Dendritic cell treated with granulocyte-macrophage colony-stimulating factor and Interleukin-4, amounts not matched to agents 40 ng/mL and 50 ng/mL, for 4 days (primary cell): ENCODE measurements at regions not wholly inside any gene's neighbourhood (a gene's known extent, or its start where the extent isn't known, plus 50 kb on each side); places are given as distances from the start of the nearest gene placed in this dataset.

Experiments used
- H3K27ac Mint-ChIP-seq: one replicate; pipeline ENCODE4 v1.8.0; 2022; ENCODE audit warnings: mild to moderate bottlenecking, mixed read lengths
- H3K27me3 Mint-ChIP-seq: one replicate; pipeline ENCODE4 v1.8.0; 2022; ENCODE audit warnings: mild to moderate bottlenecking, mixed read lengths
- H3K36me3 Mint-ChIP-seq: one replicate; pipeline ENCODE4 v1.8.0; 2022; ENCODE audit warnings: low read depth, mixed read lengths
- H3K4me1 Mint-ChIP-seq: one replicate; pipeline ENCODE4 v1.8.0; 2022; ENCODE audit warnings: low read depth, mixed read lengths
- H3K4me3 Mint-ChIP-seq: one replicate; pipeline ENCODE4 v1.8.0; 2022; ENCODE audit warnings: mild to moderate bottlenecking, moderate library complexity, mixed read lengths
- H3K9me3 Mint-ChIP-seq: one replicate; pipeline ENCODE4 v1.8.0; 2022; ENCODE audit warnings: mixed read lengths
- intact Hi-C: fragments of 100-400 bp; cut with micrococcal nuclease; formaldehyde crosslinking; loops from one replicate; pipeline ENCODE4 v1.15.0; 2022

DNA sequence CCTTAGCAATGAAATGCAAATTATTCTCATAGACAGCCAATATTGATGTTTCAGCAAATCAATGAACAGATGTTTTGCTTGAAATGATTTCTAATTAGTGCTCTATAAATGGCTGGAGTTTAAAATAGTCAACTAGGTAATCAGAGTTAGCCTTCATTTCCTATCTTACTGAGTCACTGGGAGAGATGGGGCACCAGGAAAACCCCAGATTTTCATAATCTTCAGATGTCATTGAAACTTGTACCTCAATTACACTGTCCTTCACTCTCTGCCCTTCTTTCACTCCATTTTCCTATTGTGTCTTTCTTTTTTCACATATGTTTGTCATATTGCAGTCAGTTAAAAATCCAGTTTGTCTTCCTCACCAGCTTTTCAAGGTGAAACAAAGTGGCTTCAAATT, 92.7 kb downstream of the C12orf75 start:
- peaks cover 25% of the 10 kb centered on the region for H3K27me3 Mint-ChIP-seq
- intact Hi-C loops: no loop called here
- no peak overlapping the region for H3K27ac Mint-ChIP-seq
- no peak overlapping the region for H3K4me3 Mint-ChIP-seq
- no peaks in the 10 kb centered on the region for H3K9me3 Mint-ChIP-seq
- no peaks in the 10 kb centered on the region for H3K36me3 Mint-ChIP-seq
- H3K4me1 Mint-ChIP-seq: no peaks in the 10 kb centered on the region

DNA sequence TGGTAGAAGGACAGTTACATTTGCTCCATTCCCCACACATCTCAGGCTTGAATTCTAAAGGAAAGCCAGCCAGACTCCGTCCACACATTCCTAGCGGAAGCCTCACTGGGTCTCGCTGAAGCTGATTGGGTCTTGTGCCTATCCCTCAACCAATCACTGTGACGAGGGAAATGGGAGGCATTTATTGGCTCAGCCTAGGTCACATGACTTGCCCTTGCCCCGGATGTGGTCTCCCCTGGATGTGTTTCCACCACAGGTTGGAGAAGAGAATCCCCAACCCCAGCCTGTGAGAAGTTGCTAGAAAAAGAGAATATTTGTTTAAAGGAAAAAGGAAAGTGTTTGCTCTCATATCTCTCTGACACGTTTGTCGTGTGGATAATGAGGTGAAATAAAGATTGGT, 93.4 kb downstream of the C12orf75 start:
- H3K27me3 Mint-ChIP-seq: peaks cover 25% of the 10 kb centered on the region
- intact Hi-C loops: no loop called here
- no peak overlapping the region for H3K4me3 Mint-ChIP-seq
- no peaks in the 10 kb centered on the region for H3K36me3 Mint-ChIP-seq
- H3K27ac Mint-ChIP-seq: no peak overlapping the region
- no peaks in the 10 kb centered on the region for H3K9me3 Mint-ChIP-seq
- H3K4me1 Mint-ChIP-seq: no peaks in the 10 kb centered on the region

DNA sequence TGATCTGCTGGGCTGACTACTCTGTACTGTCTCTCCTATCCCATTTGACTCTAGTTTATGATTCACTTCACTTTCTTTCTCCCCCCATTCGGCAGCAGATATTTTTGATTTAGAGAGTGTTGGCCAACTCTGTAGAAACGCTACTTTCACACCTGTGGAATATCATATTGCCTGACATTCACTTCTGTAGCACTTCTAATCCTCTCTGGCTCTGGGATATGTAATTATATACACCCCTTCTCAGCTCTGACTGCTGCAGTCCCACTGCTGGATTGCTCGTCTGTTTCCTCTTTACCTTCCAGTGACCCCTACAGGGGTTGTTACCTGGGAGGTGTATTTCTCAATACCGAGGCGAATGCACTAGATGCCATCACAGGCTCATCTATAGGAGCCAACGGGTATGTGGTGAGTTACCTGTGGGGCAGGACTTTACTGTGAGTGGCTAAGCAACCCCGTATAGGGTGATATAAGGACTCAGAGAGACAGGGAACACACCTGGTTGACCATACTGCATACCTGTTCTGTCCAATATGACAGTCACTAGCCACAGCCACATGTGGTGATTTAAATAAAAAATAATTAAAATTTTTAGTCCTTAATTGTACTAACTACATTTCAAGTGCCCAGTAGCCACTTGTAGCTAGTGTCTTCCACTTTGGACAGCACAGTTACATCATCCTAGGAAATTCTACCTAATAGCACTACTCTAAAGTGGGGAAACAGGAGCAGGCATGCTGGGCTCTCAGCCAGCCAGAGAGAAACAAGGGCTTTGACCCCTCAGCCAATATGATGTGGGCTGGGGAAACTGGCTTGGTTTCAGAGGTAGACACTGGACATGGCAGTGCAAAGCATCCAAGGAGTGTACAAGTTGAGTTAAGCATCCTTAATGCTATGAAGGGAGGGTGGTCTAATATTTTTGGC, 95.0 kb downstream of the C12orf75 start:
- no peaks in the 10 kb centered on the region for H3K9me3 Mint-ChIP-seq
- no peak overlapping the region for H3K27ac Mint-ChIP-seq
- H3K4me3 Mint-ChIP-seq: no peak overlapping the region
- H3K36me3 Mint-ChIP-seq: no peaks in the 10 kb centered on the region
- intact Hi-C loops: no loop called here
- H3K4me1 Mint-ChIP-seq: no peaks in the 10 kb centered on the region
- H3K27me3 Mint-ChIP-seq: peaks cover 27% of the 10 kb centered on the region

DNA sequence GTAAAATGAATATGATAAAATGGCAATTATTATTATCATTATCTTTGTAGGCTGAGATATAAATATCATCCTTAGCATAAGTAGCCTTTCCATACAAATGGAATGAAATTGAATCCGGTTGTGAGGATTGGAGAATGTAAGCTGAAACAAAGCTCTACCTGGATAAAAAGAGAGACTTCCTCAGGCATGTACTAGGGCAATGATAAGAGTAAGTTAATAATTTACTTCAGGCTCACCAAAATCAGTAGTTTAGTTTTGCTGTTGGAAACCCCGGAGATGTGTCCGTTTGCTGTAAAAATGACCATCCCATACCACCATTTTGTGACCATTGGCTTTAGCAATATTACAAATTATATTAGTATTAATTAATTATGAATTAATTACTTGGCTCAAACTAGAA, 96.3 kb downstream of the C12orf75 start:
- no peaks in the 10 kb centered on the region for H3K4me1 Mint-ChIP-seq
- H3K27ac Mint-ChIP-seq: no peak overlapping the region
- H3K36me3 Mint-ChIP-seq: no peaks in the 10 kb centered on the region
- peaks cover 27% of the 10 kb centered on the region for H3K27me3 Mint-ChIP-seq
- no peaks in the 10 kb centered on the region for H3K9me3 Mint-ChIP-seq
- intact Hi-C loops: no loop called here
- H3K4me3 Mint-ChIP-seq: no peak overlapping the region

DNA sequence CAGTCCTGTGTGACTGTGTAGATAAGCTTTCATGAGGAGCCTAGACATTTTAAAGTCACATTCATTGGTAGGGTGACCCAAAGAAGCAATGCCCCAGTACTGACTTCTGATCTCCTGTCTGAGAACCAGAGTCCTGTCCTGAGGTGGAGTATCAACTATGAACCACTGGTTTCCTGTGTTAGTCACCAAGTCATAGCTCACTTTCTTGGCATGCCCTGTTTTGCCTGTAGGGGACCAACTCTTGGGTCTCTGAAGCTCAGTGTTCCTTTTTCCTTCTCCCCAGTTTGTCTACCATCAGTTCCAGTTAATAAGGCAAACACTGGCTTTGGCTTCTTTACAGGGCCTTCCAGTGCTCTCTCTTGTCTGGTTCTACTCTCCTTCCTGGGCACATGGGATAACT, 97.4 kb downstream of the C12orf75 start:
- Mint-ChIP-seq H3K27me3 (peaks cover 25% of the 10 kb centered on the region), H3K36me3 (no peaks in the 10 kb centered on the region), H3K27ac (no peak overlapping the region), H3K4me3 (no peak overlapping the region), H3K4me1 (no peaks in the 10 kb centered on the region), H3K9me3 (no peaks in the 10 kb centered on the region)
- intact Hi-C loops: no loop called here

DNA sequence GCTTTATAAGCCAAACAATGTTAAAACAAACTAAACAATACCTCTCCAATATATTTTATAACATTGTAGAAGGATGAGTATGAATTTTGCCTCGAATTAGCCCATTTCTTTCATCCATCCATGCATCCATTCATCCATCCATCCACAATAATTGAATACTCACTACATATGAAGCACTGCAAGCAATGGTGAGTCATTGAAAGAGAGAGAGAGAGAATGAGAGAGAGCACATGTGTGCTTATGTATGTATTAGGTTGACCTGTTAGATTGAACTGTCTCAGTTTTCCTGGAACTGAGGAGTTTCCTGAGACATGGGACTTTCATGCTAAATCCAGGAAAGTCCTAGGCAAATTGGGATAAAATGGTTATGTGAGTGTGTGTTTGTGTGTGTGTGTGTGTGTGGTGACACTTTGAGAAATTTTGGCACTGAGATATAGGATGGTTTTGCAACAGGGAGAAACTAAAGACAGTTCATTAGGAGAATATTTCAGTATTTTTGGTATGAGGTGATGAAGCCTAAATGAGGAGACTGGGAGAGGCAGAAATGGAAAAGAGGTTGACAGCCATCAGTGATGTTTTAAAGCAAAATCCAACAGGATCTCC, 98.4 kb downstream of the C12orf75 start:
- intact Hi-C loops: no loop called here
- no peak overlapping the region for H3K27ac Mint-ChIP-seq

DNA sequence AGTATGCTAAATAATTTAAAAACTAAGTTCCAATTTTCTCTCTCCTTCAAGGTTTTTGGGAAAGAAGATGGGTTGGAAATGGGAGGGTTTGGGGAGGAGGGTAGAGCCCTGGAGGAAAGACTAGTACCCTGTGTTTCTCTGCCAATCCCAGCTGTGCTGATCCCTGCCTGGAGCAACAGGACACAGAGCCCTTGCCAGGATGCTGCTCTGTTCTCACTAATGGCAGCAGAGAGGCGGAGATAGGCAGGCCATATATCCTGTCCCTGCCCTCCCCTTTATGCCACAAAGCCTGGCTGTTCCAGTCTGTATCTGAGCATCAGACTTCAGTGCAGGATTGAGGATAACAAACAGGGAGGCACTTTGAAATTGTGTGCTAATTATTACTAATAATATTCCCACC, 99.0 kb downstream of the C12orf75 start:
- Mint-ChIP-seq H3K4me1 (no peaks in the 10 kb centered on the region), H3K27ac (no peak overlapping the region), H3K27me3 (peaks cover 21% of the 10 kb centered on the region), H3K36me3 (no peaks in the 10 kb centered on the region), H3K9me3 (no peaks in the 10 kb centered on the region), H3K4me3 (no peak overlapping the region)
- intact Hi-C loops: no loop called here

More for the DNA sequence above, 98.4 kb downstream of the C12orf75 start:
- H3K9me3 Mint-ChIP-seq: no peaks in the 10 kb centered on the region
- peaks cover 22% of the 10 kb centered on the region for H3K27me3 Mint-ChIP-seq
- H3K4me3 Mint-ChIP-seq: no peak overlapping the region
- no peaks in the 10 kb centered on the region for H3K4me1 Mint-ChIP-seq
- no peaks in the 10 kb centered on the region for H3K36me3 Mint-ChIP-seq

DNA sequence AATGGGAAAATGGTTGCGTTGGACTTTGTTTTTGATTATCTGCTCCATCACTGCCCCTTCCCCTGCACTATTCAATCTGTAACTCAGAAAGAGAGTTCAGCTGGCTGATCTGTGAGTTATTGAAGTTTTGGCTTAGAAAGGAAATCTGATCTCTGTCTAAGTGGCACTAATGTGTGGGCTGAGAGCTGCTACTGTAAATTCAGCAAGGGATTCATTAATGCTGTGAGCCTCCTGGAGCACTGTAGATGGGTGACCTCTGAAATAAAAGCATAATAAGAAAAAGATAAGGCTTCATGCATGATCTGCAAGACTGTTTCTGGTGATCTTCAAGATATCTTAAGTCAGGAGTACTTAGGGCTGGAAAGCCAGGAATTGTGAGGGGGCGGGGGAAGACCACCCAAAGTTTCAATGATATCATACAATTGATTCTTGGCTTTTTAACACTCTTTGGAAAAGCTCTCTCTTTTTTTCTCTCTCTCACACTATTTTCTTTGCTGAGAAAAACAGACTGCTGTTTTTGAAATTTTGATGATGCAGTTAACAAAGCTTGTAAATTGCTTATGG, 101.1 kb downstream of the C12orf75 start:
- H3K9me3 Mint-ChIP-seq: no peaks in the 10 kb centered on the region
- peaks cover 13% of the 10 kb centered on the region for H3K27me3 Mint-ChIP-seq
- no peaks in the 10 kb centered on the region for H3K36me3 Mint-ChIP-seq
- intact Hi-C loops: no loop called here
- H3K4me3 Mint-ChIP-seq: no peak overlapping the region
- no peaks in the 10 kb centered on the region for H3K4me1 Mint-ChIP-seq
- H3K27ac Mint-ChIP-seq: no peak overlapping the region

DNA sequence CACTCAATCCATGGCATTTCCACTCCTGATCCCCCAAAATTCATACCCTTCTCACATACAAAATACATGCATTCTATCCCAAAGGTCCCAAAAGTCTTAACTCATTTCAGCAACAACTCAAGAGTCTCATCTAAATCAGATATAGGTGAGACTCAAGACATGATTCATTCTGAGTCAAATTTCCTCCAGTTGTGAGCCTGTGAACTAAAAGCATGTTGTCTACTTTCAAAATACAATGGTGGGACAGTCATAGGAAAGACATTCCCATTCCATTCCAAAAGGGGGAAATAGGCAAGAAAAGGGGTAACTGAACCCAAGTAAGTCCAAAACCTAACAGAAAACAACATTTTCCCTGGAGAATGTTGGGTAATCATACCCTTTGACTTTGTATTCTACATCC, 103.3 kb downstream of the C12orf75 start:
- no peak overlapping the region for H3K4me3 Mint-ChIP-seq
- peaks cover under 1% of the 10 kb centered on the region for H3K9me3 Mint-ChIP-seq
- no peaks in the 10 kb centered on the region for H3K4me1 Mint-ChIP-seq
- H3K27ac Mint-ChIP-seq: no peak overlapping the region
- H3K36me3 Mint-ChIP-seq: no peaks in the 10 kb centered on the region
- H3K27me3 Mint-ChIP-seq: peaks cover 6% of the 10 kb centered on the region
- intact Hi-C loops: no loop called here

DNA sequence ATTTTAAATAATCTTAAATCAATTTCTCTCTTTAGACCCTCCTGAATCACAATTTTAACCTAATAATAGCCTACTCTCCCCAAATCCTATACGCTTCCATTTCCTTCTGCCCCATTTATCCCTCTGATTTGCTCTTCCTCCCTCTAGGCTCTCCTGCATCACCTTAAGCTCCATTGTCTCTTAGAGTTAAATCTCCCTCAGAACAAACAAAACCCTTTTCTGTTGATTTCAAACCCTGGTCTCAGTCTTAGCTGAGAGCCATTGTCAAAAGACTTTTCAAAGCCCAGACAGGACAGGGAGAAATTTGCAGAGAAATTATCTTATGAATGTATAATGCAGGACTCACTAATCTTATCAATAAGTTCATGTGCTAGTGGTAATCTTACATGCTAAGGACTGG, 106.1 kb downstream of the C12orf75 start:
- H3K36me3 Mint-ChIP-seq: no peaks in the 10 kb centered on the region
- H3K9me3 Mint-ChIP-seq: peaks cover 17% of the 10 kb centered on the region
- no peaks in the 10 kb centered on the region for H3K4me1 Mint-ChIP-seq
- peaks cover 1% of the 10 kb centered on the region for H3K27me3 Mint-ChIP-seq
- no peak overlapping the region for H3K4me3 Mint-ChIP-seq
- intact Hi-C loops: no loop called here
- no peak overlapping the region for H3K27ac Mint-ChIP-seq

DNA sequence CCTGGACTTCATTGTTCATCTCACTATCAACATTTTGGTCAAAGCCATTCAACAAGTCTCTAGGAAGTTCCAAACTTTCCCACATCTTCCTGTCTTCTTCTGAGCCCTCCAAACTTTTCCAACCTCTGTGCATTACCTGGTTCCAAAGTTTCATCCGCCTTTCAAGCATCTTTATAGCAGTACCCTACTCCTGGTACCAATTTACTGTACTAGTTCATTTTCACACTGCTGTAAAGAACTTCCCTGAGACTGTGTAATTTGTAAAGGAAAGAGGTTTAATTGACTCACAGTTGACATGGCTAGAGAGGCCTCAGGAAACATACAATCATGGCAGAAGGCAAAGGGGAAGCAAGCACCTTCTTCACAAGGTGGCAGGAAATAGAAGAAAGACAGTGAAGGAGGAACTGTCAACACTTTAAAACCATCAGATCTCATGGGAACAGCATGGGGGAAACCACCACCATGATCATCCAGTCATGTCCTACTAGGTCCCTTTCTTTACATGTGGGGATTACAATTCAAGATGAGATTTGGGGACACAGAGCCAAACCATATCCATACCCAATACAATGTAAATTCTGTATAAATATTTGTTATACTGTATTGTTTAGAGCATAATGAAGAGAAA, 109.7 kb downstream of the C12orf75 start:
- H3K27me3 Mint-ChIP-seq: peaks cover 12% of the 10 kb centered on the region
- no peak overlapping the region for H3K27ac Mint-ChIP-seq
- no peaks in the 10 kb centered on the region for H3K4me1 Mint-ChIP-seq
- peaks cover 17% of the 10 kb centered on the region for H3K9me3 Mint-ChIP-seq
- intact Hi-C loops: no loop called here
- no peak overlapping the region for H3K4me3 Mint-ChIP-seq
- no peaks in the 10 kb centered on the region for H3K36me3 Mint-ChIP-seq

DNA sequence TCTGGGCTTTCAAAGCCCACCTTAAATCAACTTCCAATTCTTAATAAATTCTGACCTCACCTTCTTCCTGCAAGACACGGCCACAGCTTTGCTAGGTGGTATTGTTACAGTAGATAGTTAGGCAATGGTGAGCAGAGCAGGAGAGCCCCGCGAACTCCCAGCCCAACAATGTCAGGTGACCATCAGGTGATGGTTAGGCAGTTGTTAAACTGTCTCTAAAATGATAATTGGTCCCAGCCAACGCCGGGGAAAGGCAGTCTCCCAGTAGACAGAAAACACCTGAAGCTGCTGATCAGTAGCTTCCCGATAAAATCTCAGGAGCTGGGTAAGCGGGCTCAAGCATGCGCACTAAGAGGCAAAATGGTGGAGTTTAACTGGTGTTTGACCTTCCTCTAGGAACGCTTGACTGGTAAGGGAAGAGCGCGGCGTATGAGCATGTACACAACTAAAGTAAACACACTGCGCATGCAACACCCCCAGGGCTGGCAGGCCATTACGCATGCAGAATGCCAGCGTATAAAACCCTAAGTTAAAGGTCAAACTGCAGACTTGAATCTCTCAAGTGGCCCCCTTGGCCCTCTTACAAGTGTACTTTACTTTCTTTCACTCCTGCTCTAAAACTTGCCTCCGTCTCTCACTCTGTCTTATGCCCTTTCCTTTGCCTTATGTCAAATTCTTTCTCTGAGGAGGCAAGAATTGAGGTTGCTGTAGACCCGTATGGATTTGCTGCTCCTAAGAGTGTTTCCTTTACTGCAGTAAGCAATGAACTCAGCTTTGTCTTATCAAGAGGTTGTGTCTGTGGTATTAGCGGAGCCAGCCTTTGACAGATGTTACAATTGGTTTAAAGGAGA, 113.5 kb downstream of the C12orf75 start:
- no peak overlapping the region for H3K27ac Mint-ChIP-seq
- H3K9me3 Mint-ChIP-seq: peaks cover 14% of the 10 kb centered on the region
- H3K27me3 Mint-ChIP-seq: peaks cover 16% of the 10 kb centered on the region
- H3K36me3 Mint-ChIP-seq: no peaks in the 10 kb centered on the region
- intact Hi-C loops: no loop called here
- no peak overlapping the region for H3K4me3 Mint-ChIP-seq
- H3K4me1 Mint-ChIP-seq: no peaks in the 10 kb centered on the region

DNA sequence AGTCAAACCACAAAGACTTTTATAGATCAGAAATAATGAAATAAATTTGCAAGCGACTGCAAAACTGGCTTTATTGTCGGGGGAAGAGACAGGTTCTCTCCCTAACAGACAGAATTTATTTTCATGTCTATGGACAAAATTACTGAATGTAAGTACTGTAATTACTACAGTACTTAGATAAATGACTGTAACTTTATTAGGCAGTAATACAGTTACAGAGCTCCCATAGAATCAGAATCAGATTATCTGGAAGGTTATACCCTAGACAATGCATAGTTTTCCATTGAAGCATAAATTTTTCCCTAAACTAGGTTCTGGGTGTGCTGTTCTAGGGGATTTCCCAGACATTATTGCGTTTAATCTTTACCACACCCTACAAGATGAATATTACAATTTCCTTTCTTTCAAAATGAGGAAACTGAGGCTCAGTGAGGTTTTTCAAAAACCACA, 114.2 kb downstream of the C12orf75 start:
- H3K9me3 Mint-ChIP-seq: peaks cover 7% of the 10 kb centered on the region
- H3K36me3 Mint-ChIP-seq: no peaks in the 10 kb centered on the region
- intact Hi-C loops: no loop called here
- H3K4me1 Mint-ChIP-seq: no peaks in the 10 kb centered on the region
- H3K4me3 Mint-ChIP-seq: no peak overlapping the region
- H3K27me3 Mint-ChIP-seq: peaks cover 18% of the 10 kb centered on the region
- no peak overlapping the region for H3K27ac Mint-ChIP-seq
